ENCODE measurements at regions not wholly inside any gene's neighbourhood (a gene's known extent, or its start where the extent isn't known, plus 50 kb on each side); places are given as distances from the start of the nearest gene placed in this dataset.

GRCh38 chr12:24095245-24095644 is 145.8 kb upstream of the SOX5 start:
- no peak overlapping the region for H3K4me3 ChIP-seq
- TF ChIP-seq, protein P1, sequence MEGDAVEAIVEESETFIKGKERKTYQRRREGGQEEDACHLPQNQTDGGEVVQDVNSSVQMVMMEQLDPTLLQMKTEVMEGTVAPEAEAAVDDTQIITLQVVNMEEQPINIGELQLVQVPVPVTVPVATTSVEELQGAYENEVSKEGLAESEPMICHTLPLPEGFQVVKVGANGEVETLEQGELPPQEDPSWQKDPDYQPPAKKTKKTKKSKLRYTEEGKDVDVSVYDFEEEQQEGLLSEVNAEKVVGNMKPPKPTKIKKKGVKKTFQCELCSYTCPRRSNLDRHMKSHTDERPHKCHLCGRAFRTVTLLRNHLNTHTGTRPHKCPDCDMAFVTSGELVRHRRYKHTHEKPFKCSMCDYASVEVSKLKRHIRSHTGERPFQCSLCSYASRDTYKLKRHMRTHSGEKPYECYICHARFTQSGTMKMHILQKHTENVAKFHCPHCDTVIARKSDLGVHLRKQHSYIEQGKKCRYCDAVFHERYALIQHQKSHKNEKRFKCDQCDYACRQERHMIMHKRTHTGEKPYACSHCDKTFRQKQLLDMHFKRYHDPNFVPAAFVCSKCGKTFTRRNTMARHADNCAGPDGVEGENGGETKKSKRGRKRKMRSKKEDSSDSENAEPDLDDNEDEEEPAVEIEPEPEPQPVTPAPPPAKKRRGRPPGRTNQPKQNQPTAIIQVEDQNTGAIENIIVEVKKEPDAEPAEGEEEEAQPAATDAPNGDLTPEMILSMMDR (IDR thresholded peaks at IDR 0.05; ENCODE audit: control extremely low read depth, extremely low read depth) = no peak
- no peak overlapping the region for H3K9ac ChIP-seq (ENCODE audit: insufficient read depth in 1 of 2, low read length in 2 of 2)
- 72 to 86% methylated on average over 1 of the region's 1 CpG for WGBS, 2 donors
- H3K36me3 ChIP-seq (ENCODE audit: control insufficient read depth in 4 of 4, insufficient read depth in 4 of 4, low read length in 4 of 4) = no peaks in the 10 kb centered on the region
- no peaks in the 10 kb centered on the region for H3K27me3 ChIP-seq (ENCODE audit: control insufficient read depth in 3 of 3, insufficient read depth in 3 of 3, low read length in 2 of 3)
- ATAC-seq (ENCODE audit: insufficient read depth, low FRiP score) (no peak), DNase-seq (no peak)
- H3K27ac ChIP-seq (ENCODE audit: low read depth in 1 of 2, low read length in 1 of 2) = no peak overlapping the region
- H3K4me1 ChIP-seq (ENCODE audit: control insufficient read depth in 5 of 5, insufficient read depth in 5 of 5, low read length in 5 of 5) = no peaks in the 10 kb centered on the region
- H3K9me3 ChIP-seq (ENCODE audit: control insufficient read depth in 4 of 4, insufficient read depth in 3 of 4, low read length in 3 of 4) = no peaks in the 10 kb centered on the region

GRCh38 chr12:24089510-24089890 is 140.0 kb upstream of the SOX5 start:
- ATAC-seq (ENCODE audit: insufficient read depth, low FRiP score) (no peak), DNase-seq (no peak)
- Histone ChIP-seq H3K4me3 (no peak overlapping the region), H3K36me3 (ENCODE audit: control insufficient read depth in 4 of 4, insufficient read depth in 4 of 4, low read length in 4 of 4) (no peaks in the 10 kb centered on the region), H3K4me1 (ENCODE audit: control insufficient read depth in 5 of 5, insufficient read depth in 5 of 5, low read length in 5 of 5) (no peaks in the 10 kb centered on the region), H3K27me3 (ENCODE audit: control insufficient read depth in 3 of 3, insufficient read depth in 3 of 3, low read length in 2 of 3) (no peaks in the 10 kb centered on the region), H3K9ac (ENCODE audit: insufficient read depth in 1 of 2, low read length in 2 of 2) (no peak overlapping the region), H3K27ac (ENCODE audit: low read depth in 1 of 2, low read length in 1 of 2) (no peak overlapping the region), H3K9me3 (ENCODE audit: control insufficient read depth in 4 of 4, insufficient read depth in 3 of 4, low read length in 3 of 4) (no peaks in the 10 kb centered on the region)
- TF ChIP-seq, protein P1 (IDR thresholded peaks at IDR 0.05; ENCODE audit: control extremely low read depth, extremely low read depth) = no peak
- WGBS, 2 donors = 75 to 85% methylated on average over 2 of the region's 2 CpGs

DNA sequence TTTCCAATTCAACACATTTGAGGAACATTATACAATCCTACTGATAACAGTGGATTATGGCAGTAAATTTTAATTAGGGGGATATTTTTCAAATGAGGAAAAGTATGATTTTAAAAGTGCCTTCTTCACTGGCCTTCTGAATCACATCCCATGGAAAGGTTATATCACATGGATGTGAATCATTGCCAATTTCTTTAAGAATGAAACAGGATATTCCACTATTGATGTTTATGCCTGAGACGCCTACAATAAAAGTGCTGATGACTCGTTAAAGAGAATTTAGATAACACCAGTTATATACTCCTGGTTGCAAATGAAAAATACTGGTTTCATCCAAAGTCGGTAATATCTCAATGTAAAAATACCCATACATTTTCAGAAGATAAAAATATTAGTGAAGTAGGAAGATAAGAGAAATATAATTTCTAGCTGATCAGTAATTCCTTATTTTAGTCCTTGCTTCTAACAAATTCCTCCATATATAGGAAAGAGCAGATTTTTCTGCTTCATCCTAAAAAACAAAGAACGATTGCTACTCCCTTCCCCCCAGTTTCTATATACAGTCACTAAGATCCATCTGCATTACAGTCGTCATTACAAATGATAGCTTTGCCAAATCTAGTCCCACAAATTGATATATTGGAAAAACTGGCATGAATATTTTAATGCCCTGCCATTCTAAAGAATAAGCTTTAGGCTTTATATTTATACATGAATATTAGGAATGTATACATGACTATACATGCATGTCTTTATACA is 139.5 kb upstream of the SOX5 start:
- H3K9ac ChIP-seq (ENCODE audit: insufficient read depth in 1 of 2, low read length in 2 of 2) = no peak overlapping the region
- no peaks in the 10 kb centered on the region for H3K4me1 ChIP-seq (ENCODE audit: control insufficient read depth in 5 of 5, insufficient read depth in 5 of 5, low read length in 5 of 5)
- no peak overlapping the region for H3K27ac ChIP-seq (ENCODE audit: low read depth in 1 of 2, low read length in 1 of 2)
- no peaks in the 10 kb centered on the region for H3K36me3 ChIP-seq (ENCODE audit: control insufficient read depth in 4 of 4, insufficient read depth in 4 of 4, low read length in 4 of 4)
- DNase-seq (no peak), ATAC-seq (ENCODE audit: insufficient read depth, low FRiP score) (no peak)
- WGBS, 2 donors = 80 to 82% methylated on average over 5 of the region's 5 CpGs
- H3K9me3 ChIP-seq (ENCODE audit: control insufficient read depth in 4 of 4, insufficient read depth in 3 of 4, low read length in 3 of 4) = no peaks in the 10 kb centered on the region
- TF ChIP-seq, protein P1 (IDR thresholded peaks at IDR 0.05; ENCODE audit: control extremely low read depth, extremely low read depth) = no peak
- no peaks in the 10 kb centered on the region for H3K27me3 ChIP-seq (ENCODE audit: control insufficient read depth in 3 of 3, insufficient read depth in 3 of 3, low read length in 2 of 3)
- no peak overlapping the region for H3K4me3 ChIP-seq

DNA sequence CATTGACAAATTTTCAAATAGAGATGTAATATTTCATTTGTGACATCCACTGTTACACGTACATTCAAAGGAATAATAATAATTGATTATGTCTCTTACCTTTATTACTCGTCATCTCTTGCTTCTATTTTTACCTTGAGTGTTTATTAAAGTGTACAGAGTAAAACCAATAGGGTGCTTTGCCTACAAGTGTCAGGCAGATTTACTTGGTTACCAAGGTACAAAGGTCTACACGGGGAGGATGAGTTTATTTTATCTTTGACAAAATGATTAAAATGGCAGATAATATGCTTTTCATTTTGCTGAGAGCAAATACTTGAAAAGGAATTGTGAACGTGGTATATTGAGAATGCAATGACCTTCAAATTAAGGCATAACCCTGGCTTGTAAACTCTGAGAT is 137.8 kb upstream of the SOX5 start:
- no peak overlapping the region for H3K27ac ChIP-seq (ENCODE audit: low read depth in 1 of 2, low read length in 1 of 2)
- H3K4me1 ChIP-seq (ENCODE audit: control insufficient read depth in 5 of 5, insufficient read depth in 5 of 5, low read length in 5 of 5) = no peaks in the 10 kb centered on the region
- H3K9ac ChIP-seq (ENCODE audit: insufficient read depth in 1 of 2, low read length in 2 of 2) = no peak overlapping the region
- DNase-seq (no peak), ATAC-seq (ENCODE audit: insufficient read depth, low FRiP score) (no peak)
- no peaks in the 10 kb centered on the region for H3K9me3 ChIP-seq (ENCODE audit: control insufficient read depth in 4 of 4, insufficient read depth in 3 of 4, low read length in 3 of 4)
- 68 to 75% methylated on average over 4 of the region's 4 CpGs for WGBS, 2 donors
- H3K4me3 ChIP-seq = no peak overlapping the region
- no peaks in the 10 kb centered on the region for H3K27me3 ChIP-seq (ENCODE audit: control insufficient read depth in 3 of 3, insufficient read depth in 3 of 3, low read length in 2 of 3)
- no peaks in the 10 kb centered on the region for H3K36me3 ChIP-seq (ENCODE audit: control insufficient read depth in 4 of 4, insufficient read depth in 4 of 4, low read length in 4 of 4)
- TF ChIP-seq, protein P1 (IDR thresholded peaks at IDR 0.05; ENCODE audit: control extremely low read depth, extremely low read depth) = no peak
